CD14-positive monocyte (primary cell): ENCODE measurements at regions not wholly inside any gene's neighbourhood (a gene's known extent, or its start where the extent isn't known, plus 50 kb on each side); places are given as distances from the start of the nearest gene placed in this dataset.

Experiments
- DNase-seq, 3 donors: peaks; one replicate each; pipeline ENCODE4 v3.0.0-alpha.2; 2011 to 2022
- H2AFZ ChIP-seq: 2 replicates; pipeline ENCODE4 v1.6.0; 2012; ENCODE audit warnings: mild to moderate bottlenecking, low read depth, low read length, inconsistent platforms; ENCODE audit not compliant: insufficient read depth, poor library complexity, severe bottlenecking
- H3K27ac ChIP-seq, 2 donors: 1 replicate in 1 of 2; 2 replicates in 1 of 2; pipeline ENCODE4 v1.5.1; 2012 to 2013; ENCODE audit warnings: low read length in 2 of 2, control low read depth in 1 of 2, inconsistent platforms in 1 of 2, low read depth in 1 of 2, mild to moderate bottlenecking in 1 of 2
- H3K27me3 ChIP-seq, 2 donors: one replicate each; pipeline versions ENCODE4 v1.6.0 to v1.6.1; 2011 to 2013; ENCODE audit warnings: low read length in 2 of 2; ENCODE audit not compliant: control insufficient read depth in 2 of 2, insufficient read depth in 2 of 2
- H3K36me3 ChIP-seq, 2 donors: replicated peaks in 1 of 2; 1 replicate in 1 of 2; 2 replicates in 1 of 2; pipeline versions ENCODE4 v1.5.1 to v1.6.1; 2012 to 2013; ENCODE audit warnings: low read length in 2 of 2, control low read depth in 1 of 2, inconsistent platforms in 1 of 2, mild to moderate bottlenecking in 1 of 2; ENCODE audit not compliant: insufficient read depth in 2 of 2, control insufficient read depth in 1 of 2
- H3K4me1 ChIP-seq, 2 donors: 1 replicate in 1 of 2; 2 replicates in 1 of 2; pipeline versions ENCODE4 v1.5.1 to v1.6.1; 2012 to 2013; ENCODE audit warnings: low read length in 2 of 2, control low read depth in 1 of 2, inconsistent platforms in 1 of 2, mild to moderate bottlenecking in 1 of 2, moderate library complexity in 1 of 2; ENCODE audit not compliant: insufficient read depth in 2 of 2, control insufficient read depth in 1 of 2
- H3K4me2 ChIP-seq: replicated peaks from 2 replicates; pipeline ENCODE3; 2012; ENCODE audit warnings: low read length, moderate library complexity, mild to moderate bottlenecking; ENCODE audit not compliant: poor library complexity, severe bottlenecking; ENCODE audit errors: extremely low read depth
- H3K4me3 ChIP-seq, 3 experiments: fragments of 200-600 bp in 1 of 3; sonication (generic) in 1 of 3; replicated peaks in 1 of 3; 1 replicate in 2 of 3; 2 replicates in 1 of 3; pipeline ENCODE4 v1.5.1; 2011 to 2013; ENCODE audit warnings: low read length in 3 of 3, mild to moderate bottlenecking in 3 of 3, control low read depth in 2 of 3, low read depth in 2 of 3, inconsistent platforms in 1 of 3, moderate library complexity in 1 of 3
- H3K79me2 ChIP-seq: 2 replicates; pipeline ENCODE4 v1.6.0; 2012; ENCODE audit warnings: mild to moderate bottlenecking, control low read depth, inconsistent platforms, low read length, moderate library complexity; ENCODE audit not compliant: insufficient read depth
- H3K9ac ChIP-seq: 2 replicates; pipeline ENCODE4 v1.6.0; 2017; ENCODE audit warnings: low read length, mild to moderate bottlenecking; ENCODE audit not compliant: insufficient read depth, poor library complexity, severe bottlenecking
- H3K9me3 ChIP-seq, 2 donors: replicated peaks in 1 of 2; 1 replicate in 1 of 2; 2 replicates in 1 of 2; pipeline versions ENCODE4 v1.5.1 to v1.6.1; 2012 to 2013; ENCODE audit warnings: low read length in 2 of 2, control low read depth in 1 of 2; ENCODE audit not compliant: control insufficient read depth in 1 of 2, insufficient read depth in 1 of 2
- H4K20me1 ChIP-seq: 2 replicates; pipeline ENCODE4 v1.6.0; 2012; ENCODE audit warnings: mild to moderate bottlenecking, low read length, control low read depth, moderate library complexity; ENCODE audit not compliant: insufficient read depth
- H3K27ac Mint-ChIP-seq, 7 donors: one replicate each; pipeline ENCODE4 v1.8.0; 2020; ENCODE audit warnings: mild to moderate bottlenecking in 7 of 7, mixed read lengths in 7 of 7, moderate library complexity in 6 of 7, inconsistent platforms in 2 of 7
- H3K27me3 Mint-ChIP-seq, 3 donors: one replicate each; pipeline ENCODE4 v1.8.0; 2021 to 2022; ENCODE audit warnings: low read depth in 3 of 3, mild to moderate bottlenecking in 3 of 3, mixed read lengths in 3 of 3, moderate library complexity in 3 of 3, inconsistent platforms in 1 of 3
- H3K36me3 Mint-ChIP-seq, 2 donors: one replicate each; pipeline ENCODE4 v1.8.0; 2020; ENCODE audit warnings: mixed read lengths in 2 of 2, inconsistent platforms in 1 of 2, mild to moderate bottlenecking in 1 of 2
- H3K4me1 Mint-ChIP-seq: one replicate; pipeline ENCODE4 v1.8.0; 2020; ENCODE audit warnings: mild to moderate bottlenecking, mixed read lengths
- H3K4me3 Mint-ChIP-seq, 2 donors: one replicate each; pipeline ENCODE4 v1.8.0; 2020; ENCODE audit warnings: mild to moderate bottlenecking in 2 of 2, mixed read lengths in 2 of 2, moderate library complexity in 1 of 2
- H3K9me3 Mint-ChIP-seq, 7 donors: one replicate each; pipeline ENCODE4 v1.8.0; 2020 to 2022; ENCODE audit warnings: mixed read lengths in 7 of 7, mild to moderate bottlenecking in 6 of 7, moderate library complexity in 6 of 7, inconsistent platforms in 2 of 7
- CTCF ChIP-seq: fragments of 200-600 bp; IDR thresholded peaks from one replicate; pipeline ENCODE4 v1.8.0; 2022; ENCODE audit warnings: antibody characterized with exemption, mild to moderate bottlenecking
- WGBS: methylation state at CpG from one replicate; pipeline ENCODE4 v1.1.5; 2013; ENCODE audit warnings: missing lambda C conversion rate; ENCODE audit not compliant: insufficient coverage; 5-methylcytosine and 5-hydroxymethylcytosine counted together
- intact Hi-C, 2 donors: fragments of 100-400 bp; cut with micrococcal nuclease; formaldehyde crosslinking; loops; one replicate each; pipeline versions ENCODE4 v1.15.0 to v1.15.1; 2023

DNA sequence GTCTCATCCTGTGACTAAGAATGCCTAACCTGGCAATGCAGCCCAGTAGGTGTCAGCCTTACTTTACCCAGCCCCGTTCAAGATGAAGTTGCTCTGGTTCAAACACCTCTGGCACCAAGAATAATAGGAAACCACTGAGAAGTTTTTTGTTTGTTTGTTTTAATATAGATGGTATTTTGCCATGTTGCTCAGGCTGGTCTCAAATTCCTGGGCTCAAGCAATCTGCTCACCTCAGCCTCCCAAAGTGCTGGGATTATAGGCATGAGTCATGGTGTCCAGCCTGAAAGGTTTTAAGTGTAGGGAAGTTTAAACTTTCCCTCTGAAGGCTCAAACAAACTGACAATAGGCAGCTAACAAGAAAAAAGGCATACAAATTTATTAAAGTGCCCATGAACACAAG lies 51.2 kb upstream of the ABCC4 start:
- no peak for DNase-seq
- Mint-ChIP-seq H3K4me1 (no peaks in the 10 kb centered on the region), H3K9me3 (peaks cover 0 to 9% (median 2%) of the 10 kb centered on the region in 7 donors), H3K27me3 (peaks cover 2 to 6% (median 6%) of the 10 kb centered on the region in 3 donors), H3K4me3 (no peak overlapping the region), H3K27ac (no peak overlapping the region), H3K36me3 (no peaks in the 10 kb centered on the region)
- H3K27ac ChIP-seq = no peak overlapping the region
- H3K79me2 ChIP-seq = no peaks in the 10 kb centered on the region
- no peak overlapping the region for H2AFZ ChIP-seq
- no peaks in the 10 kb centered on the region for H3K27me3 ChIP-seq
- H3K4me1 ChIP-seq = no peaks in the 10 kb centered on the region
- no peaks in the 10 kb centered on the region for H4K20me1 ChIP-seq
- no peak overlapping the region for H3K9ac ChIP-seq
- intact Hi-C loops = no loop called here
- H3K4me3 ChIP-seq = no peak overlapping the region
- no CpG with 5 or more reads among the region's 1 CpG for WGBS
- no peak overlapping the region for H3K4me2 ChIP-seq
- no peak for TF ChIP-seq CTCF
- no peaks in the 10 kb centered on the region for H3K9me3 ChIP-seq
- H3K36me3 ChIP-seq = no peaks in the 10 kb centered on the region

DNA sequence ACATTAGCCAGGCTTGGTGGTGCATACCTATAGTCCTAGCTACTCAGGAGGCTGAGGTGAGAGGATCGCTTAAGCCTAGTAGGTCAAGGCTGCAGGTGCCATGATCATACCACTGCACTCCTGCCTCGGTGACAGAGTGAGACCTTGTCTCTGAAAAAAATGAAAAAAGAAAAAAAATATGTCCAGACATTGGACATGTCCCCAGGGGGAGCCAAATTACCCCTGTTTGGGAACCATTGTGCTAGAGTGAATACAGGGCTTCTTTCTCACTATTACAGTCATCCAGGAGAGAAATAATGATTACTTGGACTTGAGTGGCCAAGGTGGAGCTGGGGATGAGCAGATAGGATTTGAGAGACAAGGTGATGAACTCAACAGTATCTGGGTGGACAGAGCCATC lies 52.9 kb upstream of the ABCC4 start:
- H3K36me3 Mint-ChIP-seq = no peaks in the 10 kb centered on the region

More for the DNA sequence above, 52.9 kb upstream of the ABCC4 start:
- Mint-ChIP-seq H3K27ac (no peak overlapping the region), H3K9me3 (peaks cover 0 to 9% (median 2%) of the 10 kb centered on the region in 7 donors), H3K27me3 (peaks cover 2 to 3% (median 3%) of the 10 kb centered on the region in 3 donors), H3K4me1 (no peaks in the 10 kb centered on the region), H3K4me3 (no peak overlapping the region)
- H3K9me3 ChIP-seq = no peaks in the 10 kb centered on the region
- no peak for TF ChIP-seq CTCF
- no peak overlapping the region for H3K4me2 ChIP-seq
- intact Hi-C loops = no loop called here
- H4K20me1 ChIP-seq = no peaks in the 10 kb centered on the region
- H3K27me3 ChIP-seq = no peaks in the 10 kb centered on the region
- no CpG with 5 or more reads among the region's 2 CpGs for WGBS
- no peaks in the 10 kb centered on the region for H3K36me3 ChIP-seq
- no peak overlapping the region for H3K9ac ChIP-seq
- H3K79me2 ChIP-seq = no peaks in the 10 kb centered on the region
- no peak overlapping the region for H3K27ac ChIP-seq
- no peaks in the 10 kb centered on the region for H3K4me1 ChIP-seq
- no peak for DNase-seq
- no peak overlapping the region for H3K4me3 ChIP-seq
- no peak overlapping the region for H2AFZ ChIP-seq
